Caco-2 (cell line): ENCODE measurements at regions not wholly inside any gene's neighbourhood (a gene's known extent, or its start where the extent isn't known, plus 50 kb on each side); places are given as distances from the start of the nearest gene placed in this dataset.

ENCODE experiments used
- BruUV-seq: library from RNA; stranded (reverse); fragments of 400-500 nt; replicated peaks from 2 replicates; lab custom pipeline; 2021; lab: Mats Ljungman, UMichigan
- CTCF ChIA-PET: fragments of 300-600 bp; sonication (Branson Sonifier 250); formaldehyde crosslinking; loops from one replicate; lab custom pipeline; 2022; ENCODE audit warnings: antibody characterized with exemption; lab: Charles Lee
- POLR2A ChIA-PET: fragments of 300-600 bp; sonication (Branson Sonifier 250); formaldehyde crosslinking; loops from one replicate; lab custom pipeline; 2022; ENCODE audit warnings: antibody characterized with exemption; lab: Charles Lee
- DNase-seq, 2 experiments: peaks; one replicate each; pipeline versions ENCODE4 v3.0.0 to v3.0.0-alpha.2; 2020 to 2022
- H3K27me3 ChIP-seq: replicated peaks from 2 replicates; pipeline ENCODE4 v1.6.0; 2011; ENCODE audit warnings: low read length; ENCODE audit not compliant: control insufficient read depth, insufficient read depth
- H3K36me3 ChIP-seq: 2 replicates; pipeline ENCODE4 v1.5.1; 2011; ENCODE audit warnings: low read length; ENCODE audit not compliant: control insufficient read depth, insufficient read depth
- H3K4me1 ChIP-seq: fragments of 250-450 bp; sonication (Bioruptor Pico); 2 replicates; pipeline ENCODE4 v1.5.1; 2020; ENCODE audit warnings: mild to moderate bottlenecking
- H3K4me3 ChIP-seq: 2 replicates; pipeline ENCODE4 v1.5.1; 2011; ENCODE audit warnings: low read depth, mild to moderate bottlenecking, control low read depth, low read length
- H3K9me3 ChIP-seq: fragments of 250-450 bp; sonication (Bioruptor Pico); 2 replicates; pipeline ENCODE4 v1.5.1; 2020; ENCODE audit warnings: mild to moderate bottlenecking, moderate library complexity
- H3K27ac Mint-ChIP-seq: one replicate; pipeline ENCODE4 v1.8.0; 2022; ENCODE audit warnings: mixed read lengths; ENCODE audit not compliant: unreplicated experiment
- H3K27me3 Mint-ChIP-seq: one replicate; pipeline ENCODE4 v1.8.0; 2022; ENCODE audit warnings: mixed read lengths; ENCODE audit not compliant: insufficient read depth, unreplicated experiment
- H3K36me3 Mint-ChIP-seq: one replicate; pipeline ENCODE4 v1.8.0; 2022; ENCODE audit warnings: mild to moderate bottlenecking, mixed read lengths; ENCODE audit not compliant: insufficient read depth, unreplicated experiment
- H3K4me1 Mint-ChIP-seq: one replicate; pipeline ENCODE4 v1.8.0; 2022; ENCODE audit warnings: low read depth, mixed read lengths; ENCODE audit not compliant: unreplicated experiment
- H3K4me3 Mint-ChIP-seq: one replicate; pipeline ENCODE4 v1.8.0; 2022; ENCODE audit warnings: mild to moderate bottlenecking, moderate library complexity, mixed read lengths; ENCODE audit not compliant: unreplicated experiment
- H3K9me3 Mint-ChIP-seq: one replicate; pipeline ENCODE4 v1.8.0; 2022; ENCODE audit warnings: mixed read lengths; ENCODE audit not compliant: unreplicated experiment
- intact Hi-C: fragments of 100-400 bp; cut with micrococcal nuclease; formaldehyde crosslinking; loops from one replicate; pipeline ENCODE4 v1.10.0; 2022; ENCODE audit not compliant: unreplicated experiment
- TF ChIP-seq, protein P1 (sequence below), 2 experiments: fragments of 200-600 bp in 1 of 2; IDR thresholded peaks; 1 replicate in 1 of 2; 2 replicates in 1 of 2; pipeline versions ENCODE4 v1.5.1 to v1.8.0; 2011 to 2022; ENCODE audit warnings: antibody characterized with exemption in 1 of 2, control low read depth in 1 of 2, inconsistent platforms in 1 of 2, low read depth in 1 of 2, low read length in 1 of 2, mild to moderate bottlenecking in 1 of 2, moderate library complexity in 1 of 2; ENCODE audit not compliant: insufficient read depth in 1 of 2, severe bottlenecking in 1 of 2, unreplicated experiment in 1 of 2

GRCh38 chr14:86515195-86515594 is 985.3 kb downstream of the FLRT2 start:
- no peak for DNase-seq
- Histone ChIP-seq H3K4me1 (no peaks in the 10 kb centered on the region), H3K9me3 (no peaks in the 10 kb centered on the region), H3K27me3 (no peaks in the 10 kb centered on the region), H3K4me3 (no peak overlapping the region), H3K36me3 (no peaks in the 10 kb centered on the region)
- Mint-ChIP-seq H3K36me3 (no peaks in the 10 kb centered on the region), H3K27ac (no peak overlapping the region), H3K27me3 (no peaks in the 10 kb centered on the region), H3K4me1 (no peaks in the 10 kb centered on the region), H3K9me3 (no peaks in the 10 kb centered on the region), H3K4me3 (no peak overlapping the region)
- ChIA-PET CTCF (no interaction called here), POLR2A (no interaction called here)
- BruUV-seq, result no TSS peak
- intact Hi-C loops, result no loop called here
- TF ChIP-seq, protein P1, sequence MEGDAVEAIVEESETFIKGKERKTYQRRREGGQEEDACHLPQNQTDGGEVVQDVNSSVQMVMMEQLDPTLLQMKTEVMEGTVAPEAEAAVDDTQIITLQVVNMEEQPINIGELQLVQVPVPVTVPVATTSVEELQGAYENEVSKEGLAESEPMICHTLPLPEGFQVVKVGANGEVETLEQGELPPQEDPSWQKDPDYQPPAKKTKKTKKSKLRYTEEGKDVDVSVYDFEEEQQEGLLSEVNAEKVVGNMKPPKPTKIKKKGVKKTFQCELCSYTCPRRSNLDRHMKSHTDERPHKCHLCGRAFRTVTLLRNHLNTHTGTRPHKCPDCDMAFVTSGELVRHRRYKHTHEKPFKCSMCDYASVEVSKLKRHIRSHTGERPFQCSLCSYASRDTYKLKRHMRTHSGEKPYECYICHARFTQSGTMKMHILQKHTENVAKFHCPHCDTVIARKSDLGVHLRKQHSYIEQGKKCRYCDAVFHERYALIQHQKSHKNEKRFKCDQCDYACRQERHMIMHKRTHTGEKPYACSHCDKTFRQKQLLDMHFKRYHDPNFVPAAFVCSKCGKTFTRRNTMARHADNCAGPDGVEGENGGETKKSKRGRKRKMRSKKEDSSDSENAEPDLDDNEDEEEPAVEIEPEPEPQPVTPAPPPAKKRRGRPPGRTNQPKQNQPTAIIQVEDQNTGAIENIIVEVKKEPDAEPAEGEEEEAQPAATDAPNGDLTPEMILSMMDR (IDR thresholded peaks at IDR 0.05; ENCODE audit: insufficient read depth in 1 of 2, low read depth in 1 of 2, low read length in 1 of 2, severe bottlenecking in 1 of 2, unreplicated experiment in 1 of 2), result no peak

DNA sequence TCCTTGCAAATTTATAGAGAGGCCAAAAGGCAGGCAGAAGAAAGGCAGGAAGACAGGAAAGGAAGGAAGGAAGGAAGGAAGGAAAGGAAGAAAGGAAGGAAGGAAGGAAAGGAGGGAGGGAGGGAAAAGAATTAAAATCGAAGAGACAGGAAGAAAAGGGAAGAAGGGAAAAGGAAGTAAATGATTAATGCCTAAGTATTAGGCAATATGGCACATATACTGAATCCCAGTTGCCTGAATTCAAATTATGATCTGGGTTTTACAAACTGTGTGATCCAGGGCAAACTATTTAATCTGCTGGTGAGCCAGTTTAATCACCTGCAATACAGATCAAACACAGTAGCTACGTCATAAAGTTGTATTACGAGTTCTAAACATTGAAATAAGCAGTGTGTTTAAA is 983.6 kb downstream of the FLRT2 start:
- H3K4me3 ChIP-seq, result no peak overlapping the region
- no peaks in the 10 kb centered on the region for H3K36me3 ChIP-seq
- no TSS peak for BruUV-seq
- H3K36me3 Mint-ChIP-seq, result no peaks in the 10 kb centered on the region
- H3K9me3 ChIP-seq, result no peaks in the 10 kb centered on the region
- intact Hi-C loops, result no loop called here
- no peak overlapping the region for H3K4me3 Mint-ChIP-seq
- H3K27me3 ChIP-seq, result no peaks in the 10 kb centered on the region
- TF ChIP-seq, protein P1 (IDR thresholded peaks at IDR 0.05; ENCODE audit: insufficient read depth in 1 of 2, low read depth in 1 of 2, low read length in 1 of 2, severe bottlenecking in 1 of 2, unreplicated experiment in 1 of 2), result no peak
- ChIA-PET CTCF (no interaction called here), POLR2A (no interaction called here)
- no peak for DNase-seq
- H3K27ac Mint-ChIP-seq, result no peak overlapping the region
- no peaks in the 10 kb centered on the region for H3K9me3 Mint-ChIP-seq
- no peaks in the 10 kb centered on the region for H3K27me3 Mint-ChIP-seq
- H3K4me1 ChIP-seq, result no peaks in the 10 kb centered on the region
- H3K4me1 Mint-ChIP-seq, result no peaks in the 10 kb centered on the region

GRCh38 chr14:86513056-86513455 is 983.1 kb downstream of the FLRT2 start:
- H3K27ac Mint-ChIP-seq, result no peak overlapping the region
- H3K27me3 ChIP-seq, result no peaks in the 10 kb centered on the region
- ChIA-PET CTCF (no interaction called here), POLR2A (no interaction called here)
- no peaks in the 10 kb centered on the region for H3K36me3 Mint-ChIP-seq
- H3K4me1 Mint-ChIP-seq, result no peaks in the 10 kb centered on the region
- TF ChIP-seq, protein P1 (IDR thresholded peaks at IDR 0.05; ENCODE audit: insufficient read depth in 1 of 2, low read depth in 1 of 2, low read length in 1 of 2, severe bottlenecking in 1 of 2, unreplicated experiment in 1 of 2), result no peak
- H3K27me3 Mint-ChIP-seq, result no peaks in the 10 kb centered on the region
- no TSS peak for BruUV-seq
- no peak overlapping the region for H3K4me3 ChIP-seq
- no peak overlapping the region for H3K4me3 Mint-ChIP-seq
- H3K9me3 Mint-ChIP-seq, result no peaks in the 10 kb centered on the region
- no peak for DNase-seq
- no peaks in the 10 kb centered on the region for H3K4me1 ChIP-seq
- no peaks in the 10 kb centered on the region for H3K9me3 ChIP-seq
- intact Hi-C loops, result no loop called here
- H3K36me3 ChIP-seq, result no peaks in the 10 kb centered on the region
